GM19238 (cell line): ENCODE measurements at regions not wholly inside any gene's neighbourhood (a gene's known extent, or its start where the extent isn't known, plus 50 kb on each side); places are given as distances from the start of the nearest gene placed in this dataset.
"Not testable (repeated sequence)": the region's sequence is repeated elsewhere in the genome, so short reads cannot be mapped to it uniquely, and the experiment has no call there.

Experiments
- DNase-seq: peaks from one replicate; pipeline ENCODE4 v3.0.0; 2011; ENCODE audit warnings: low spot score; ENCODE audit not compliant: insufficient read length

DNA sequence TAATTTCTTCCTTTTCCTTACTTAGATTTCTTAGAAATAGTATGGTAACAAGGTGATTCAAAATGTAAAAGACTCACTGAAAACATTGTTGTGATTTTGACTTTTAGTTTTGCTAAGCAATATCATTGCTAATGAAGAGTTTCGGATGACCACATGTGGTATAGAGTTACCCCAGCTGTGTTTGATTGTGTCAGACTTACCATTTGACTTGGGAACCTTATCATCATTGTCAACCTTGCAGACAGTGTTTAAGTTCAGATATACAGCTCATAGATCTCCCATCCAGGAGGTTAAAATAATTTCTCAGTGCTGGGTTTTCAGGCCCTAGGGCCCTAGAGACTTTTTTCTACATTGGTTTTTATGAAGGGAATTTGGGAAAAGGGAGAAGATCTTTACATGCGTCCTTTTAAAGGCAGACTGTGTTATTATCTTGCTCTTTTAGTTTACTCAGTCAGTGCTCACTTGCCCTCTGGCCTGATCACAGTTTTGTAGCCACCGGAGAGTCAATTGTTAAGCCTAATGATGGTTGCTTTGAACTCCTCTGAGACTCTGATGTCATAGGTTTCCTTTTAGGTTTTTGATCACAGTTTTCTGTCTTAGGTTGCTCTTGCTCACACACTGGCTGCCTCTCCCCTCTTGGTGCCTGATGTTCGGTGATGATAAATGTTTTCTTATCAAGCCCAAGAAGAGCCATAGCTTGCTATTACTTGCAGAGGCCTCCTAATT lies 133.5 kb upstream of the ZPLD1 start:
- DNase-seq, result no peak

DNA sequence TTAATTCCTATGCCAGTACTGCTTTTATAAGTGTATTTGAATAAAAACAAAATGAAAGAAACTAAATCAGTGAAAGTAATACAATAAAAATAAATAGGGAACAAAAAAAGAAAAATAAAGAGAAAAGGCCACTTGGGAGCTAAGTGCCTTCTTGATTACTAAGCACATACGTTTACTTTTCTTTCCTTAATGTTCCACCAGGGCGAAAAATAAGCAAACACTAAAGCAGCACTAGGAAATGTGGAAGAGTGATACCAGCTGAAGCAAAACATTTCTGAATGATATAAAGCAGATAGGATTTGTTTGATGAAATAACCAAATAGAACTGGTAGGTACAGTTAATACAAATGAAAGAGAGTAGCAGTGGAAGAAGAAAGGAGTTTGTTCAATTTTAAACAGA lies 132.8 kb upstream of the ZPLD1 start:
- no peak for DNase-seq

DNA sequence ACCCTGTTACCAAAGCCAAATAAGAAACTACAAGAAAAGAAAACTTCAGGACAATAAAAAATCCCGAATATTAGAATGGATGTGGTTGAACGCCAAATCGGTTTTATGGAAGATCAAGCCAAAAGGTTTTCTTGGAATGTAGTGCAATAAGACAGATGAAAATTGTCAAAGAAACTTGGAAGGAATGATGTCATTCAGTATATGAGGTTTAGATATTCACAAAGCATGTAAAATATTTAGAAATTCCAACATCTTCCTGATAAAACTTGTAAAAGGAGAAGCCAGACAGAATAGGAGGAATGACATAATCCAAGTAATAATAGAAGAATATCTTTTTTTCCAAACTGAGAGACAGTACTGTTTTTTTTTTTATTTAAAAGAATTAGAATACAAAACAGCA lies 130.3 kb upstream of the ZPLD1 start:
- DNase-seq, result no peak

DNA sequence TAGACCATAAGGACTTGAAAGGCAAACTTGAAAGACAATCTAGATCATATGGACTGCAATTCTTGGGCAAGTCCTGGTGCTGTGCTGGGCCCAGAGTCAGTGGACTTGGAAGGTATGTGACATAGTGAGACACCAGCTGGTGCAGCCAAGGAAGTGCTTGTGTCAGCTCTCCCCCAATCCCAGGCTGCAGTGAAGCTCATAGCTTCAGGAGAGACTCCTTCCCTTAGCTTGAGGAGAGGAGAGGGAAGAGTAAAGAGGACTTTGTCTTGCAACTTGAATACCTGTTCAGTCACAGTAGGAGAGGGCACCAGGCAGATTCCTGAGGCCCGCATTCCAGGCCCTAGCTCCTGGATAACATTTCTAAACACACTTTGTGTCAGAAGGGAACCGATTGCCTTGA lies 127.4 kb upstream of the ZPLD1 start:
- no peak for DNase-seq

DNA sequence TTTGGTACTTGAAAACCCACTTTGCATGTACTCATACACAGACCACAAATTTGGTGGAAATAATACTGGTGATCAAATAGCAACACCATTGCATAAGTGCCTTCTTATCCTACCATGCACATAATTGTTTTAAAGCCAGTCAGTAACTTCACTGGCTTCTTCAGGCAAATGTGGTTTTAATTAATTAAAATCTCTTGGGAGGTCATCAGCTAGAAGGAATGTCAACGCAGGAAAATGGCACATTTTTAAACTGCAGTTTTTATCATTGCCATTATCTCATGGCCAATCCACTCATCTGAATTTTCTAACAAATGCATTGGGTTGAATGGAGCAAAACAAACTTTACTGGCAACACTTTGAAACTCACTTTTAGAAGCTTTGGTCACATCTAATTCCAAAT lies 105.7 kb upstream of the ZPLD1 start:
- no peak for DNase-seq

DNA sequence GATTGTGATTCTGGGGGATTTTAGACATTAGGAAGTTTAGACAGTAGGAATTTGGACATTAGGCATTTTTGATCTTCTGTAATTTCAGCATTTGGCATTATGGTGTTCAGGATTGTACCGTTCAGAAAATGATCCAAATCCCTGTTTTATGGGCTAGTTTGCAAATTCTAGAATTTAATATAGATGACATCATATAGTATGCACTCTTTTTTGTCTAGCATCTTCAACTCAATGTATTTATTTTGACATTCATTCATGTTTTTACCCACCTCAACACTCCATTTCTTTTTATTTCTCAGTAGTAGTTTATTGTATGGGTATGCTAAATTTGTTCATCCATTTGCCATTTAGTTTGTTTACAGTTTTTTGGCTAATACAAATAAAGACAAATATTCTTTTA lies 105.3 kb upstream of the ZPLD1 start:
- no peak for DNase-seq

DNA sequence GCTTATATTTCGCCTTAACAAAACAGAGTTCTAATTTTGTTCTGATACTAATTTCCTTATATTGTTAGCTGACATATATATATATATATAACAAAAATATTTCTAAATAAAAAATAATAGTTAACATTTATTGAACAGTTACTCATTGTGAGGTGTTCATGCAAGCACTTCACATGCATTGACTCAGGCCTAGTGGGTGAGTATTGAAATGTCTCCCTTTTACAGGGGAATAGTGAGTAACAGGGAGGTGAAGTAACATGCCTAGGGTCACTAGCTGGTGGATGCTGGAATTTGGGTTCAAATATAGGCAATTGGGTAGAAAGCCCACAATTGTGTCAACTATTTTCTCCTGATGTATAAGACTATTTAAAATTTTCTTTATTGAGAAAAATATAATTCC lies 102.6 kb upstream of the ZPLD1 start:
- DNase-seq, result no peak

DNA sequence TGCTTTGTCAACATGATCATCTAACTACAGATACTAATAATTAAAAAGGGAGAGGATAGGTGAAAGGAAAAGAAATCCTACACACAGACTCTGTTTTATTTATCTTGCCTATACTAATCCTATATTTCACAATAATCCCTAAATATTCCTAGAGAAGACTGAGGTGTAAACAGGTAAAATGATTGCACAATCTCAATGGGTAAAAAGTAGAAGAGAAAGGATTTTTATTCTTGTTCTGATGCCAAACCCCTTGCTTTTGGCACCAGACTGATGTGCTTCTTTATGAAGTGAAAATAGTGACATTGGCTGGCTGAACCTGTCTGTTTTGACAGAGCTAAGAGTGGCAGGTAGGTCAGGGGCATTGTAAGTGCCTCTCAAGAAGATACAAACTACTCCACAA lies 101.9 kb upstream of the ZPLD1 start:
- no peak for DNase-seq

DNA sequence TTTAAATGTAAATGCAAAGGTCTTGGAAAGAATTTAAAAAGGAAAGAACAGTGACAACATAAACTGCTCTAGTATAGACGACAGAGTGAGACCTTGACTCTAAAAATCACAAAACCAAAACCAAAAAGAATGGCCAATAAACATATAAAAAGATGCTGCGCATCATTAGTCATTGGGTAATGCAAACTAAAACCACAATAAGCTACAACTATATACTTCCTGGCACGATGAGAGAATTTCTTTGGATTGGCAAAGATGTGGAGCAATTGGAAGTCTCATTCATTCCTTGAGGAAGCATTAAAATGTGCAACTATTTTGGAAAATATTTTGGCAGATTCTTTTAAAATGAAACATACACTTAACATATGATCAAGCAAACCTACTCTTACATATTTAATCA lies 98.7 kb upstream of the ZPLD1 start:
- DNase-seq, result no peak

DNA sequence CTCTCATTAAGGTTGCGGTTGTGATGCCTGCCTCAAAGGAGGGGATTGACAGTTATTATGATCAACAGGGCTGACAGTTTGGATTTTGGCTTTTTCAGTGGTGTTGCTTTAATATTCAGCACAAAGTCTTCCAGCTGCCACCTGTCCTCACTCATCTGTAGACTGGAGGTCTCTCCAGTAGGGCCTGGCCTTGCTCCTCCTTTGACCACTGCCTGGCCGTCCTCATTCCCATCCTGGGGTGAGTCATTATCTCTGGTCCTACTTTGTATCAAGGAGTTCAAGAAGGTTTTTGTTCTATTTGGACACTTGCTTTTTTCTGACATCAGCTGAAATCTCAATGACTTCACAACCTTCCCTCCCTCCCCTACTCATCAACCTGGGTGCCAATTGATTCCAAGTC lies 95.1 kb upstream of the ZPLD1 start:
- DNase-seq, result no peak

DNA sequence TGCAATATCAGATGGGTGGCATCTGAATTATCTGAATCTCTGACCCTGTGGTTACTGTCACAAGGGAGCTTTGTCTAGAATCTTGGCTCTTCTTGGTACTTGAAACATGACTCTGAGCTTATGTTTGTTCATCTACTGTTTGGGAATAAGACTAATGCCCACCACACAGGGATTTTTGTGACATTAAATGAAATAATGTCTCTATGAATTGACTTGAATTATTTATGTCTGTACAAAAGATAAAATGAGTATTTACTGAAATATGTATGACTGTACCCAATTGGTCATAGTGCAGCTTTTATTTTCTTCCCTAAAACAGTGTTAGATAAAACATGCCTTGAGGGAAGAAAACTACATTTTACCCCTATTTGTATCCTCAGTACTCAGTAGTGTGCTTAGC lies 87.9 kb upstream of the ZPLD1 start:
- no peak for DNase-seq

DNA sequence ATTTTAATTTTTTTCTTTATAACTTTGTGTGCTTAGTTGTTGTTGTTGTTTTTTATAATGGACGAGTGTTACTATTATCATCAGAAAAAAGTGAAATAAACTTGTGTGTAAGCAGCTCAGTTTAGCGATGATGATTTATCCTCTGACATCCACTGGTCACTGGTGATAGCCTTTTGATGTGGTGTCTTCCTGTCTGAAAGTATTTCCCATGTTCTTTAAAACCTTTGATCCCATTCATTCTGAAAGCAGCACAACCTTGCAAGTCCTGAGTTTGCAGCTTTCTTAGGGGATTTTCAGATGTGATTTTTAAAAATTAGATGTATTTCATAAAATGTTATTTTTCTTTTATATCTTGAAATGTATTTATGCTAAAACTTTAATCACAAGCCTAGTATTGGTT lies 85.9 kb upstream of the ZPLD1 start:
- no peak for DNase-seq

DNA sequence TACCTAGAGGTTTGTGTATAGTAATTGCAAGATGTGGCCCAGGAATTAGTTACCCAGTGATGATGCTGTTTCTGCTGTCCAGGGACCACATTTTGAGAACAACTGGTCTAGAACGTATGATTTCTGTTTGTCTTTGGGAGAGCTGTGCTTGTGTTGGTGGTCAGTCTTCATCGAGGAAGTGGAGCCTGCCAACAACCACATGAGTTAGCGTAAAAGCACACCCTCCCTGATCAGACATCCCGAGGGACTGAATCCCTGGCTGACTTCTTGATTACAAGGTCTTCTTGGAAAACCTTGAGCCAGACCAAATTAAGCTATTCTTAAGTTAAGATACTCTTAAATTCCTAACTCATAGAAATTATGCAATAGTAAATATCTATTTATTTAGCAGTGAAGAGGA lies 81.7 kb upstream of the ZPLD1 start:
- DNase-seq, result no peak

DNA sequence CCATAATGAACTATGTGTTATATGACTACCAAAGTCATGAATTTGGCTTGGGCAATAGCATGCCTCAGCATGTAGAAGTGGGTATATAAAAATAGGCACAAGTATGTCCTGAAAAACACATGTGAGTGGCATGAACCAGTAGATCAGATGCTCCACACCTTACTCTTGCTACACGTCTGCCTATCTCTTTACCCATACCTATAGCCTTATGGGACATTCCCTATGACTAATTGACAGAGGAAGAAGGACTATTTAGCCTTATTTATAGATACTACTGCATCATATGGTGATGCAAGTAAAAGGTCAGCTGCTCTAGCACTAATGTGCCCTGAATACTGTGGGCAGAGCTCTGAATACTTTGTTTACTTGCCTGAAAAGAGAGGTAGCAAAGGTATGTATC lies 81.0 kb upstream of the ZPLD1 start:
- DNase-seq, result no peak

DNA sequence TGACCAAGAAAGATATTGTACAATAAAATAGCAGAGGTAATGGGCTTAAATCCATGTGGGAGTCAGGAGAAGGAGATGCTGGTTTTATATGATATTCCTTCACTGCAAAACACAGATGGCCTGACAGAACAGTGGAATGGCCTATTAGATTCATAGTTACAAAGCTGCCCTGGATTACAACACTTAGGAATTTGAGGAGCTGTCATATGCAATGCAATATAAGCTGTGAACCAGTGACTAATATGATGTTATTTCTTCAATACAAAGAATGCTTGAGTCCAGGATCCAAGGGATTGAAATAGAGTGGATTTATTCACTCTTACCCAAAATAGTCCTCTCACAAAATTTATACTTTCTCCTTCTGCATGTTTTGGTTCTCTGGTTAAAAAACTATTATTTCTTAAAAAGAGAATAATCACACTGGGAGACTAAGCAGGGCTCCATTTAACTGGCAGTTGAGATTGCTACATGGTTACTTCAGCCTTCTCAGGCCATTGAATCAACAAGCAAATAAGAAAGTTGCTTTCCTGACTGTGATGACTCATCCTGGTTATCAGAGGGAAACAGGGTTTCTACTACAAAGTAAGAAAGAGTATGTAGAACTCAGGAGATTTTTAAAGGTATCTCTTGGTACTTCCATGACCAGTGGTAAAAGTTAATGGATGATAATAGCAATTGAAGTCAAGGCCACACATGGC lies 79.8 kb upstream of the ZPLD1 start:
- DNase-seq, result no peak

DNA sequence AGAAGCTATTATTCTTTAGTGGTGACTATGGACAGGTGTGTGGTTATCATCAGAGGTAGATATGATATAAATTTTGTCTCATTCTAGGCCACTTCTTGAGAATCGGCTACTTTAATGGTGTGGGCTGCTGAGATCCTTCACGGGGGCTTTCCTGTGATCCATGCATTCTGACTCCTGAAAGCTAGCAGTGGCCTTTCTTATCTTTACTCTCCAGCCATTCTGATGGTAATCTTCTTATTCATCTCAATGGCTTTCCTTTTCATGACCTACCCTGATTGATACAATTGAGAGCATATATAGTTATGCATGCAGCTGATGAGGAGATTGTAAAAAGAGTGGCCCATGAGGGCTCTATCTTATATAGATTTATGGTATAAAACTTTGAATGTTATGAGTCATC lies 78.3 kb upstream of the ZPLD1 start:
- DNase-seq, result no peak

DNA sequence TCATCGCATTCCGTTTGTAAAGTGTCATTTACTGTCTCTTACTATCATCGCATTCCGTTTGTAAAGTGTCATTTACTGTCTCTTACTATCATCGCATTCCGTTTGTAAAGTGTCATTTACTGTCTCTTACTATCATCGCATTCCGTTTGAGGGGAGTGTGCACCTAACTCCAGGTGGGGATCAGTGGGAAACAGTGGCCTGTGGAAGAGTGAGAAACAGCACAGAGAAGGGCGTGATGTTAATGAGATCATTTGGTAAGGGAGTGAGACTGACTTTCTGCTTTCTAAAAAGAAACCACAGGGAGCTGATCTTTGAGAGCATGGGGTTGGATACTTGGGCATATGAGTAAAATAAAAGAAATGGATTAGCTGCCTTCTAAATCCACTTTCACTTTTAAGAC lies 77.5 kb upstream of the ZPLD1 start:
- not testable (repeated sequence) for DNase-seq

DNA sequence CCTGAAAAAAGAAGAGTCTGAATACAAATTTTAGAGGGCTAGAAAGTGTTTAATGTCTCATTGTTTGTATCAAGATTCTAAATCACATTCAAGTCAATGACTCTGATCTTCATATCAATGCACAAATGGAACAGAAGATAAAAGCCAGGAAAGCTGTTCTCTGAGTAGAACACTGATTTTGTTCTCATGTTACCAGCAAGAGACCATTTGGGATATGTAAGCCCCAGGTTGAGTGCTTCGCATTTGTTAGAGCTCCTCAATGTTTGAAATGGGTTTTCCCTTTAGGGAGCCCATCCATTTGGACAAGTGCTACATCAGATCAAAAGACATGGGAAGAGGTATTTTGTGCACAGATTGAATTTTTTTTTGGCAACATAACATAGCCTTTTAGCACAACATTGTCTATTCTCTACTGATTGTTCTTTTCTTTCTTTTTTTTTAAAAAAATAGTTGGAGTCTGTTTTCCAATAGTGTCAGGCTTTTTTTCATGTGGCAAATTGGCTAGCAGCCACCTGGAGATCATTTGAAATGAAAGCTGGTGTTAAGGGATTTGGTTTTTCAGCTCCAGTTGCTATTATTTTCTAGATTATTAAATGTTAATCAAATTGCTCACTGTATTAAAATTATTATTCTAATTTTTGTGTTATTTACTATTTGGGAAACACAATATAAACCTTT lies 74.5 kb upstream of the ZPLD1 start:
- DNase-seq, result no peak

DNA sequence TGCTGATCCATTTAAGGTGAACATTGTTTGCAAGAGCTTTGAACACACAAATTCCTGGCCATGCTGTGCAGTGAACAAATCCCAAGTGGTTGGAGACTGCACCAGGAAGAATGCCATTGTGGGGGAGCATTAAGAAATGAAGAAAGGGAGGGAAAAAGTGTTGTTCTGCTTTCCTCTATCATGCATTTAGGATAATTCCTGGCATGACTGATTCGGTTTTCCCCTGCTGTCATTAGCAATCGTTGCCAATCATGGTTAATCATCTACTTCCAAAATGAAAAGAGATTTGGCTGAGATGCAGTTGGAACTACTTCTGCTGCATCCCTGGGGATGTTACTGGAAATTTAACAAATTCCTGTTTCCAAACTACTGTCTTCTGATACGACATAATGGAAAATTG lies 73.7 kb upstream of the ZPLD1 start:
- no peak for DNase-seq

DNA sequence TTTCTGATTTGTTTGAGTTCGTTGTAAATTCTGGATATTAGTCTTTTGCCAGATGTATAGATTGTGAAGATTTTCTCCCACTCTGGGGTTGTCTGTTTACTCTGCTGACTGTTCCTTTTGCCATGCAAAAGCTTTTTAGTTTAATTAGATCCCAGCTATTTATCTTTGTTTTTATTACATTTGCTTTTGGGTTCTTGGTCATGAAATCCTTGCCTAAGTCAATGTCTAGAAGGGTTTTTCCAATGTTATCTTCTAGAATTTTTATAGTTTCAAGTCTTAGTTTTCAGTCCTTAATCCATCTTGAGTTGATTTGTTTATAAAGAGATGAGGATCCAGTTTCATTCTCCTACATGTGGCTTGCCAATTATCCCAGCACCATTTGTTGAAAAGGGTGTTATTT lies 68.7 kb upstream of the ZPLD1 start:
- not testable (repeated sequence) for DNase-seq

DNA sequence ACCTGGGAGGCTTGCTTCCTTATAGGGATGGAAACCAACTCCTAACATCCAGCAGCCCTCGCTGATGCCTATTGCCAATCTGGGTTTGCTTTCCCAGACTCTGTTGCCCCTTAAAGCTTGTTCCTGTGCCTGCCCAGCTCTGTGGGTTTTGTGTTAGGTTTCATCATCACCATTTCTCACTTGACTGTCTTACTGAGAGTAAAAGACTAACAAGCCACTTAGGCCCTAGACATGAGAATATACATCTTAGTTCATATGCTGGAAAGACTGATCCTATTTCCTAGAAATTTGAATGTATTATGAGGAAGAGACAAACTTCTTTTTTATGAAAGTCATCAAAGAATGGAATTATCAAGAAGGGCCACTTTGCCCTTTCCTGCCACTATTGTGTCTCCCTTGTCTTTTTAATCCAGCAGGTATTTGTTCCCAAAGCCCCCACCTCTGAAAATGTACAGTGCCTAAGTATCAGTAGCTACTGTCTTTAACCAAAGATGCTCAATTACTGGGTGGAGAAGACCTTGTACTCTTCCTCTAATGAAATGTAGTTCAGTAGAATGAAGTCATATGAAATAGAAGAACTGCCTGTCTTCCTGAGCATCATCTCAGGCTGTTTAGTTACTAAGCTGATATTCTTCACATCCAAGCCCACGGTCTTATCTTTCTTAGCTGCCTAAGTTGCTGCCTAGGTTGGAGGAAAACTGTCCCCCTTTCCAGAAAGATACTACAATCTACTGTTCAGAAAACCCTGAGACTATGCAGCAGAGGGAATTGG lies 59.8 kb upstream of the ZPLD1 start:
- DNase-seq, result no peak

DNA sequence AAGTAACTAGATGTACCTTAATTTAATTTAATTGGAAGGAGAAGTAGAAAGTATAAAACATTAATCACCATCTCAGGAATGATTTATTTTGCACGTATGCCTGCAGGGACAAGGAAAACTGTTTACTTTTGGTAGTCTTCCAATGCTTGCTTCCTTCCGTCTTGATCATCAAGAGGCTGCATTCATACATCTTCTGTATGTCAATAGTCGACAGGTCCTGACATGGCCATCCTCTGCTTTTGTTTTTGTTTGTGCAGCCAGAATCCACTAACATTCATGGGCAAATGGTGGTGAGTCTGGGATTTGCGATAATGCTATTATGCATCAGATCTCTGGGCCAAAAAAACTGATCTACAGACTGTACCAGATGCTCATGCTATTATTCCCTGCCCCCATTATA lies 56.6 kb upstream of the ZPLD1 start:
- no peak for DNase-seq
